GM19023 (cell line): ENCODE measurements at regions not wholly inside any gene's neighbourhood (a gene's known extent, or its start where the extent isn't known, plus 50 kb on each side); places are given as distances from the start of the nearest gene placed in this dataset.
"Not testable (repeated sequence)": the region's sequence is repeated elsewhere in the genome, so short reads cannot be mapped to it uniquely, and the experiment has no call there.

Experiments
- ATAC-seq: cut with Tn5 transposase; IDR thresholded peaks from one replicate; pipeline ENCODE4 v1.9.1; 2021; ENCODE audit warnings: mild to moderate bottlenecking, moderate library complexity; ENCODE audit not compliant: unreplicated experiment

DNA sequence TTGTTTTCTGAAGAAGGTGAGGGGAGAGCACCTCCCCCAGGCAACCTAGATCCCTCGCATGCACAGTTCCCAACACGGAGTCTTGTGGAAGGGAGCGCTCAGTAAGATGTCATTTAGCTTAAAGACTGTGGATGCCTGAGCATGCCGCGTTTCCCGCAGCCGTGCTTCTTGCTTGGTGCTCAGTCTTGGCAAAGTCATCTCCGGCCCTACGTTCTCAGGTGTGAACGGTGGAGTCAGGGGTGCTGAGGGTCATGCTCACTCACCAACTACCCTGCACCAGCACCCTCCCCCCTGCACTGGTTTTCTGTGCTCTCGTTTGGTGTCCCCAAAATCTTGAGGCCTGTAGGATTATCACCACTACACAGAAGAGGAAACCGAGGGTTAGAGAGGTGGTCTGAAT lies 202.1 kb downstream of the RHOU start:
- no peak for ATAC-seq

DNA sequence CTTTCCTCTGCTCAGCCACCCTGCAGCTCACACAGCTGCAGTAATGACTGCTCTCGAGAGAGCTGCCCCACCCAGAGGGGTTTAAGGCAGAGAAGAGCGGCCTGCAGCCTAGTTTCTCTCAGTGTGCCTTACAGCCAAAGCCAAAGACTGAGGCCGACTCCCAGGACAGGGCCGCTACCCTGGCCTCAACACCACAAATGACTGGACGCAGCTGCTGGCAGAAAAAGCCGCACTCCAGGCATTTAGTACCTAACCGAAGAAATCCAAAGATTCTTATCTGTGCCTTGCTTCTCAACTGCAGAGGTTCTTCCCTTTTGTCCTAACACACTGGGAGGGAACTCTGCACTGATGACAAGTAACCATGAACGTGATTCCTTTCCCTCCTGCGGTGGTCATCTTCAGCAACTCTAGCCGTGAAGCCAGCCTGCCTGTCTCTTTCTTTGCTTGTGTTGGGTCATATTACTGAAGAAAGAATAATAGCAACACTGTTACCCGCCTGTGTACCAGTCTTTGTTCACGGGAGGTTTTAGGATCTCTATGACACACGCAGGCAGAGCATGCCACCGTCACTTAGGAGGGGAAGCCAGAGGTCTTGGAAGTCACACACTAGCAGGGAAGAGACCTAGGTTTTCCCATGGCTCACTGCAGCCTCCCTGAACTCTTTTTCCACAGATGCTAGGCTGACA lies 202.7 kb downstream of the RHOU start:
- ATAC-seq: no peak

DNA sequence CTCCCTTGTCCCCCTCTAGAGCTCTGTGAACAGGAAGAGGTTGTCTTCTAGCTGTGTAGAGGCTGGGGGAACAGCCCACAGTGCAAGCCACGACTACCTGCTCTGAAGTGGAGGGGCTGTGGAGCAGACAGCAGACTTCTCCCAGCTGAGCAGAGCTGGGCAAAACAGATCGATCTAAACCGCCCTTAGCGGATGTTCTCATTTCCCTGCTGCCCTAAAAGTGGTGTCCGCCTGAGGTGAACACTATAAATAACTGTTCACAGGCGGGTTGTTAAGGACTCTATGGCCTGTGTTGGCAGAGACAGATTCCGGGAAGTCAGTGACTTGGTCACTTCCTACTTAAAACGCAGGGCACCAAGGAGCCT lies 203.2 kb downstream of the RHOU start:
- no peak for ATAC-seq

DNA sequence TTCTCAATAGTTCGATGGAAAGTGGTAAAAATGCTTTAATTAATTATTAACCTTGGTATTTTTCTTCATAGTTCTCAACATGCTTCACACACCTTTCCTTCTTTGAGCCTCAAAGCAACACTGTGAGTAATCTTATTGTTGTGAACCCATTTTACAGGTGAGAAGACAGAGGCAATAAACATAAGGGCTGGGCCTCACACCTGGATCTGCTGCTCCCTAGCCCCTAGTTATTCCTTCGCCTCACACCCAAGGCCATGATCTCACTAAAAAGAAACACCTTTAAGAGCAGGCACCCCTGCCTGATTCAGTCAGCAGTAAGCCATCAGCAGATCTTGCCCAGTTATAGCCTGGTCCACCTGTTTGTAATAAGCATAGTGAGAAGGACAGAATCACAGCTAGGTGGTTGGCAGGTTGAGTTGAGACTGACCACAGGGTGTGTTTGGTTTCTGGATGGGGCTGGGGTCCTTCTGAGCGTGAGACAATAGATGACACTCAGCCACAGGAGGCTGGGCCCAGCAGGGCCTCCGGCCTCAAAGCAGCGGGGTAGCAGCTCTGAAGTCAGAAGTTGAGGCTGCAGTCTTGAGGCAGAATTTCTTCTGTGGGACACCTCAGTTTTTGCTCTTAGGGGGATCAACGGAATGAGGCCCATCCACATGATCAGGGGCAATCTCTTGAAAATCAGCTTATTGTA lies 203.9 kb downstream of the RHOU start:
- ATAC-seq: no peak

DNA sequence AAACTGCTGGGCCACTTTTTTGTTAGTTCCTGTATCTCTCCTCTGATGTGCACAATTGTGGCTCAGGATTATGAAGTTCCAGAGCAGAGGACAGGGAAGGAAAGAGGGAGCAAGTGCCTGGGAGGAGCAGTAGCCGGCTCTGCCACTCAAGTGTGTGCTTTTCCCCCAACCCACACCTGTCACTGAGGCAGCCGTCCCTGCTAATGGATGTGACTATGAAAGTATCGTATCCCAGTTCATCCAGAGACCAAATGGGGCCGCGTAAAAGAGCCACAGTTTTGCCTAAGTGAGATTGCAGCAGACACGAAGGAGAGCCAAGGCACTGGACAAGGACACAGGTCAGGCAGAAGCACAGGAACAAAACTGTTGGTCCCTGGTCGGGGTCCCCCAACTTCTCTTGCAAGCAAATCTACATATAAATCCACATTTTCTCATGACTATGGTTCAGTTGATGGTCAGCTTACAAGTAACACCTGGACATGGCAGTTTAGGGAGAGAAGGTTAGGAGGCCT lies 204.7 kb downstream of the RHOU start:
- ATAC-seq: no peak

DNA sequence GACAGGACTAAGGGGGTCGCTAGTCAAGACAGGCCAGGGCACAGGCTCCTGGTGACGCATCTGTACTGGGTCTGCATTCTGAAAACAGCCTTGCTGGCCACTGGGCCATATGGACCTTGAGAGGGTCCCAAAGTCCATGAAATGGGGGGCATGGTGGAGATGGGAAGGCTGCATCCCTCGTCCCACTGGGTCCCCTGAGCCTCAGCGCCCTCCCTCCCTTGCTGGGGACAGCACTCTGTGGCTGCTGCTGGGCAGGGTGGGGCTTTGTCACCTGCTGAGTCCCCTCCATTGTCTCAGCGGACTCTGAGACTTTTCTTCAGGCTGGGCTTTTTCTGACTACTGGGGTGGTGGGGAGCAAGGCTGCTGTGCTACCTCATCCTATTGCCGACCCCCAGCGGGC lies 205.2 kb downstream of the RHOU start:
- ATAC-seq: no peak

DNA sequence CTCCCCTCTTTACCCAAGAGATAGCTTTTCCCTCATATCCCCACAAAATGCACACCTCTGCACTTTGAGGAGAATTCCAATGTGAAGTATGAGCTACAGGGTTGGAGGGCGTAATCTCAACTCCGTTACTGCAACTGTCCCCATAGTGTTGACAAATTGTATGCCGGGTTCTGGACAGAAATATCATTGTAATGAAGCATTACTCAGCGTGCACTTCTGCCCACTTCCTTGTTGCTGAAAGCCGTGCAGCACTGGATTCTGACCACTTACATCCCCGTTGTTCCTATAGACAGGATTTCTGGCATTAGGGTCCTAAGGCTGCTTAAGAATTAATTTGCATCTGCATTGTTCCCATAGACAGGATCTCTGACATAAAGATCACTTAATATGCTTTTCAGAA lies 205.6 kb downstream of the RHOU start:
- no peak for ATAC-seq

DNA sequence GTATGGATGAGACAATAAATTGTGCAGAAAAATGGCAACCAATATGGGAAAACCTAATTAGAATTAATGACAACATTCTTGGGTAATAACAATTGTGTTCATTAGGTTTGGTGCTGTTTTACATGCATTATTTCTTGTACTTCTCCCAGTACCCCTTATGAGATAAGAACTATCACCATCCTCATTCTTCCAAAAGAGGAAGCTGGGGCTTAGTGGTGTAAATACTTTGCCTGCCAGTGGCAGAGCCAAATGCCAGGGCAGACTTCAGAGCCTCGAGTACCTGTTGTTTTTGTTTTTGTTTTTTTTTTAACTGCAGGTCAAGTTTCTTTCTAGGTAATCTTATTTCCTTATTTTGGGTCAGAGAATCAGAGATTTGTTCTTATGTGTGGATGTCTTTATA lies 206.4 kb downstream of the RHOU start:
- ATAC-seq: no peak

DNA sequence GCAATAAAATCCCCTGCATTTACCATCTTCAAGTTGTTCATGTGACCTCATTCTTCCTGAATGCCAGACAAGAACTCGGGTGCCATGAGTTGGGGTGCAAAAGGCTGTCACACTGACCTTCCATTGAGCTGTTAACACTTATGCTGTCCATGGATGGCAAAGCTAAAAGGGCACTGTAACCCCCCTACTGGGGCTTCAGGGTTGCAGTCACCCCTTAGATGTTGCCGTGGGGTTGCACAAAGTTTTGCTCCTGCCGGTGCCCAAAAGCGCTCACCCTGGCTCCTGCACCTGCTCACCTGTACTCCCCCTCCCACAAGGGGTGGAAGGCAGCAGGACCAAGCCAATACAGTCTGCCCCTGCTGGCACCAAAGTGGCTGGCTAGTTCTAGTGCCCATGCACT lies 208.2 kb downstream of the RHOU start:
- no peak for ATAC-seq

DNA sequence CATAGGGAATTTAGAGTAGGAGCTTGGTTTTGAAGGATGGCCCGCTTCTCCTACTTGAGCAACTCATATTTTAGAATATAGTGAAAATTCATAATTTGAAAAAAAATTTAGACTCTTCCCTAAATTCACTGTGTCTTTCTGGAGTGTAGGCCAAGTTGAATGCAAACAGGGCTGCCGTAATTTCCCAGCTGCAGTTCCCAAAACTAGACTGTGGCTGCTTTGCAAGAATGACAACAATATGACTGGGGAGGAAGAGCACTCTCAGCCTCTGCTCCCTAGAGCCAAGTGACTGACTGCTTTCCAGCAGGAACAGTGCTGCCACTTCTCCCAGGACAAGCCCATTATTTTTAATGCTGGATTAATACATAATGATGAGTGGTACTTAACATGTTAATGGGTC lies 209.0 kb downstream of the RHOU start:
- no peak for ATAC-seq

DNA sequence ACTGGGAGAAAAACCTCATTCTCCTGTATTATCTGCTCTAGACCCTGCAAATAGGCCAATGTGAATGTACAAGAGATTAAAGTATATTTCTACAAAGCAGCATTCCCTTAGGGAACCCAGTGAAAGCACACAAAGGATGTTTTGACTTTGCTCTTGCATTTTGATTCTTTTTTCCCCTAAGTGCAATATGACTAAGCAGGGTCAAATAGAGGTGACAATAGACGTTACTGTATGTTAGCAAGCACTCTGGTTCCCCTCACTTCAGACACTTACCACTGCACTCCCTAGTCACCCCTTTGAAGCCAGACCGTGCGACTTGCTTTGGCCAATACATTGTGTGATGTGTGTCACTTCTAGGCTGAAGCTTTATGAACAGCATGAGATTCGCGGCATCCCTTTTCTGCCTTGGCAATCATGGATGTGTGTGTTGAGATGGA lies 209.7 kb downstream of the RHOU start:
- no peak for ATAC-seq

DNA sequence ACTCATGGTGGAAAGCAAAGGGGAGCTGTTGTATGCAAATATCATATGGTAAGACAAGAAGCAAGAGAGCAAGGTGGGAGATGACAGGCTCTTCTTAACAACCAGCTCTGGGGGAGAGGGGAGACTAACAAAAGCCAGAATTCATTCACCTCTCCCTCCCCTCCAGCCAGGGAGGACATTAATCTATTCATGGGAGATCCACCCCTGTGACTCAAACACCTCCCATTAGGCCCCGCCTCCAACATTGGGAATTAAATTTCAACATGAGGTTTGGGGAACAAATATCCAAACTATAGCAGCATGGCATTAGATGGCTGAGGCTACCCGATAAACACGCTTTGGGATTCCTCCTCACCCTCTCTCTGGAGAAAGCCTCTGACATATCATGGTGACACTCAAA lies 210.6 kb downstream of the RHOU start:
- ATAC-seq: no peak

DNA sequence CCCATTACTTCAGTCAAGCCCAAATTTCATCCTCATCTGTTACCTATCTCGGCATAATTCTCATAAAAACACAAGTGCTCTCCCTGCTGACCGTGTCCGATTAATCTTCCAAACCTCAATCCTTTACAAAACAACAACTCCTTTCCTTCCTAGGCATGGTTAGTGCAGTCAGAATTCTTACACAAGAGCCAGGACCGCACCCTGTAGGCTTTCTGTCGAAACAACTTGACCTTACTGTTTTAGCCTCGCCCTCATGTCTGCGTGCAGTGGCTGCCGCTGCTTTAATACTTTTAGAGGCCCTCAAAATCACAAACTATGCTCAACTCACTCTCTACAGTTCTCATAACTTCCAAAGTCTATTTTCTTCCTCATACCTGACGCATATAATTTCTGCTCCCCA lies 214.3 kb downstream of the RHOU start:
- ATAC-seq: not testable (repeated sequence)

DNA sequence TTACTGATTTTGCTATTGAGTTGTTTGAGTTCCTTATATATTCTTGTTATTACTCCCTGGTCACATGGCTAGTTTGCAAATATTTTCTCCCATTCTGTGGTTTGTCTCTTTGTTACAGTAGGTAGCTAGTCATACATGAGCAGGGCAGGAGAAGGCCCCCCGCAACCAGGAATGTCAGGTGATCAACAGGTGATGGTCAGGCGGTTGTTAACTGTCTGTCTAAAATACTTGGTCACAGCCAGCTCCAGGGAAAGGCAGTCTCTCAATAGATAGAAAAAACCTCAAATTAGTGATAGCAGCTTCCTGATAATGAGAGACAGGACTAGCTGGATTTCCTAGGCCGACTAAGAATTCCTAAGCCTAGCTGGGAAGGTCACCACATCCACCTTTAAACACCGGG lies 217.9 kb downstream of the RHOU start:
- no peak for ATAC-seq

DNA sequence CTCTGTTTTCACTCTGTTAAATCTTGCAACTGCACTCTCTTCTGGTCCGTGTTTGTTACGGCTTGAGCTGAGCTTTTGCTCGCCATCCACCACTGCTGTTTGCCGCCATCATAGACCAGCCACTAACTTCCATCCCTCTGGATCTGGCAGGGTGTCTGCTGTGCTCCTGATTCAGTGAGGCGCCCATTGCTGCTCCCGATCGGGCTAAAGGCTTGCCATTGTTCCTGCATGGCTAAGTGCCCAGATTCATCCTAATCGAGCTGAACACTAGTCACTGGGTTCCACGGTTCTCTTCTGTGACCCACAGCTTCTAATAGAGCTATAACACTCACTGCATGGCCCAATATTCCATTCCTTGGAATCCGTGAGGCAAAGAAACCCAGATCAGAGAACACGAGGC lies 218.5 kb downstream of the RHOU start:
- not testable (repeated sequence) for ATAC-seq

DNA sequence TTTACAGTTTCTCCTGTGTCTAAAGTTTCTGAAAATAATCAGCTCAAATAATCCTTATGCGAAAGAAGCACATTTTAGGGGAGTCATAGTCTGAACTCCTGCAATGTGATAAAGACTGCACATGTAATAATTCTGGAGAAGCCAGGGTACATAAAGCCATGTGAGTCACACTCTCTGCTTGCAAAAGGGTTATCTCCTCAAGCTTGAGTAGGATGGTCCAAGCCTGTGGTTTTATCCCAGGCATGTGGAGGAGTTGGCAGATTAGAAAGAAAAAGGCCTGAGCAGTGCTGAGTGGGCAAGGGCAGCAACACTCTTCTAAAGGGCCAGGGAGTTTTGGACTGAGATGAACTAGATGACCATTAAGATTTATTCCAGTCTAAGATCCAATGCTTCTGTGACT lies 220.4 kb downstream of the RHOU start:
- no peak for ATAC-seq

DNA sequence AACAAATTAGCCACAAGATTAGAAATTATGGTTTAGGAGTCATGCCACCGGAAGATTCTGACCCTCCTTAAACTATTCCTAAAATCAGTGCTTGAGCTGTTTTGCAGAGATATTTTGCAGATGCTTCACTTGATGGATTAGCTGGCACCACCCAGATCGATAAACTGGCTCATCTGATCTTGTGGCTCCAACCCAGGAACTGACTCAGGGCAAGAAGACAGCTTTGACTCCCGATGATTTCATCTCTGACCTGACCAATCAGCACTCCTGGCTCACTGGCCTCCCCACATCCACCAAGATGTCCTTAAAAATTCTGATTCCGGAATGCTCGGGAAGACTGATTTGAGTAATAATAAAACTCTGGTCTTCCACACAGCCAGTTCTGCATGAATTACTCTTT lies 221.6 kb downstream of the RHOU start:
- no peak for ATAC-seq

DNA sequence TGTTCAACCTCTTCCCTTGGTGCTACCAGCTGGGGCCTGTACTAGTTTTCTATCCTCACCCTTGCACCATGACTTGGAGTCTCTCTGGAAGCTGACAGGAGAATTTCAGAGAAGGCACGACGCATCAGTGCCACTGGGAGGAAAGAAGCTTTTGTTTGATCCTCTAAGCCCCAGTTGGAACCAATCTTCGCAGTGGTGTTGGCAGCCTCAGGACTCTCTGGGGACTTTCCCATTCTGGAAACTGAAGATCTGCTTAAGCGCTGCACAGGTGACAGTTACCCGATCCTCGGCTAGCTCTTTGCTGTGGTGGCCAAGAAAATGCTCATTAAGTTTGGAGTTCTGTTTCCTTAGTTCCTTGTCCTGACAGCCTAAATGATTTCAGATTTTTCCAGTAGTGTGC lies 222.3 kb downstream of the RHOU start:
- no peak for ATAC-seq

DNA sequence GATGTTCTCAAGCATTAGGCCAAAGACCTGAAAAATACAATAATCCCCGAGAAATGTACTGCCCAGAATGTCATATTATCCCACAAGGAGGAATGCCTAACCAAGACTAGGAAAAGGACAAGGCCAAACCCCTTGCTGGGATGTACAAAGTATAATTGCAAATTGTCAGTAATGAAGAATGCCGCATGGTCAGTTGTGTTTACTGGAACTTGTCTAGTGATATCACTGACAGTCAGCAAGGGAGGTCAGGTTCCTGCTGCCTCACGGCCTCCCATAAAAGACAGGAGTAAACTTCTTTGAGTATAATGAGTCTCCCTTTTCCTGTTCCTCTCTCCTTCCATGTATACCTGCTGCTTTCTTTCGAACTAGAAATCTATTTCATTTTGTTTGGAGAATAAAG lies 222.8 kb downstream of the RHOU start:
- no peak for ATAC-seq

DNA sequence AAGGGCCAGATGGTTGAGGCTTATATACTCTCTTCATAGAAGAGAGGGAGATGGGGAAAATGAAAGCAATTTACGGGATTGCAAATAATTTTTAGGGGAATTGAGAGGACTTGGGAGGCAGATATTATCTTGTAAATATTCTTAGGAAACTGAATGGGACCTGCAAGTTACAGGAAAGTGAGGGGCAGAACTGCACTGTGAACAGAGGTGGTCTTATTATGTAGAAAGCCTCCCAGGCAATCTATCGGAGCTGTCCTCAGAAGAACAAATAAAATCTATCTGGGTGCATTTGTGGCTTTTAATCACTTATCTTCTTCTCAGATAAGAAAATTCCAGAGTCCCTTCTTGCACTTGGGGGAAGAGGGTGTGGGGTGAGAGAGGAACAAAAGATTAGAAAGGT lies 223.5 kb downstream of the RHOU start:
- ATAC-seq: no peak

DNA sequence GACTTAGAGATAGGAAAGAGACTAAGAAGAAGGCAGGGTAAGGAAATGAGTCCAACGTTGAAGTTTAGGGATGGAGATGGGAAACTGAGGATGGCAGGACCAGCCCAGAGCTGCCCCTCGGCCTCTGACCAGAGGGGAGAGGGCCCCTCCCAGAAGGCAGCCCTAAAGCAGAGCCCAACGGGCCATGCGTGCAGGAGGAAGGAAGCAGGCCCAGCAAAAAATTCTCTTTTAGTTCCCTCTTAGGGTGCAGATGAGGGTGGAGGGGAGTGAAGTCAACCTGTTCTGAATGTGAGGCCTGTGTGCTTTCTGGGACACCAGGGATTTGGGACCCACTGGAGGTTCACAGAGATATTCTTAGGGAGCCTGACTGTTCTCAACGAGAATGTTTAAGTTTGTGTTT lies 225.4 kb downstream of the RHOU start:
- no peak for ATAC-seq

DNA sequence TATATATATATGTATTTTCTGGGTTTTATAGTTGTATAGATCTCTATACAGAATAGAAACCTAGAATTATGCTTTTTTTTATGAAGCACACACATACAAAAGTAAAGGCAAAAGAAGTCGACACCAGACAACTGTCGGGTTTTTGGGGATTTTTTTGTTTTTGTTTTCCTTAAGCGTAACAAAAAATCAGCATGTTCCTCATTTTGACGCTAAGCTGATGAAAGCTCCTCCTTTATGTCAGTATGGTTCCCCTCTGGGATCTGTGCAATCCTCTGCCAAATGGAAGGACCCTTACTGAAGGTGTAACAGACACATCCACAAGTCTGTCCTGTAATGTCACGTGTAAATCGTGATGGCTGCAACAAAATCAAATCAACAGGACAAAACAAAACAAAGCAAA lies 226.2 kb downstream of the RHOU start:
- ATAC-seq: no peak

DNA sequence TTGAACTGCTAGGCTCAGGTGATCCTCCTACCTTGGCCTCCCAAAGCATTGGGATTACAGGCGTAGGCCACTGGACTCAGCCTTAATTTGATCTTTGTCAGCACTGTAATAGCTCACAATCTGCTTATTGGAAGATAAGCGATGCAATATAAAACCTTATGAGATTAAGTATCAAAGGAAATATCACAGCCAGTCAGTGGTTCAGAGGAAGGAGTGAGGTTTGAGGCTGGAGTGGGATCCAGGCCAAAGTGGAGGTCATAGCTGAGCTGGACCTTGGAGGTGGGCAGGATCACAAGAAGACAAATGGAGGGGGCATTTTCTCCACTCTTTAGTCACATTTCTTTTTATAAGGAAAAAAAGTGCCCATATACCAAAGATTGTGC lies 228.5 kb downstream of the RHOU start:
- no peak for ATAC-seq
